ENCODE measurements at regions not wholly inside any gene's neighbourhood (a gene's known extent, or its start where the extent isn't known, plus 50 kb on each side); places are given as distances from the start of the nearest gene placed in this dataset.
A peak's percentile ranks its signal among the peaks of the same experiment; 100 is the strongest.

DNA sequence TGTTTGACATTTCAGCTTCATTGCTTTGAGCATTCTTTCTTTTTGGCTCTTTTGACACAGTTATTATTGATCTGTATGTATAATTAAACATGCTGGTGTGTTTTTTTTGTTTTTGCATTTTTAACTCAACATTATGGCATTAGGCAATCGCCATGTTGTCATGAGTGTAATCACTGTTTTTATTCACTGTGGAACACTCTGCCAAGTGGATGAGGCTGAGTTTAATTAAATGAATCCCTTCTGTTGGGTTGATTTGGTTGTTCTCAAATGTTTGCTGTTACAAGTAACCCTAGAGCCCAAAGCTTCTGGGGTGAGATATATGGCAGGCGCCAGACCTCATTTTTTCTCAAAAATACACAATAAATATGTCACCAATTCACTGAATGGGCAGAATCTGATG is 428.1 kb downstream of the MATN1 start:
- peaks cover 14% of the 10 kb centered on the region for H3K4me1 Mint-ChIP-seq
- H3K9me3 Mint-ChIP-seq = peaks cover 44% of the 10 kb centered on the region
- TF ChIP-seq, protein P1, sequence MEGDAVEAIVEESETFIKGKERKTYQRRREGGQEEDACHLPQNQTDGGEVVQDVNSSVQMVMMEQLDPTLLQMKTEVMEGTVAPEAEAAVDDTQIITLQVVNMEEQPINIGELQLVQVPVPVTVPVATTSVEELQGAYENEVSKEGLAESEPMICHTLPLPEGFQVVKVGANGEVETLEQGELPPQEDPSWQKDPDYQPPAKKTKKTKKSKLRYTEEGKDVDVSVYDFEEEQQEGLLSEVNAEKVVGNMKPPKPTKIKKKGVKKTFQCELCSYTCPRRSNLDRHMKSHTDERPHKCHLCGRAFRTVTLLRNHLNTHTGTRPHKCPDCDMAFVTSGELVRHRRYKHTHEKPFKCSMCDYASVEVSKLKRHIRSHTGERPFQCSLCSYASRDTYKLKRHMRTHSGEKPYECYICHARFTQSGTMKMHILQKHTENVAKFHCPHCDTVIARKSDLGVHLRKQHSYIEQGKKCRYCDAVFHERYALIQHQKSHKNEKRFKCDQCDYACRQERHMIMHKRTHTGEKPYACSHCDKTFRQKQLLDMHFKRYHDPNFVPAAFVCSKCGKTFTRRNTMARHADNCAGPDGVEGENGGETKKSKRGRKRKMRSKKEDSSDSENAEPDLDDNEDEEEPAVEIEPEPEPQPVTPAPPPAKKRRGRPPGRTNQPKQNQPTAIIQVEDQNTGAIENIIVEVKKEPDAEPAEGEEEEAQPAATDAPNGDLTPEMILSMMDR (IDR thresholded peaks at IDR 0.05; ENCODE audit: unreplicated experiment in 3 of 3) = no peak
- H3K27ac Mint-ChIP-seq = no peak overlapping the region
- H3K4me3 Mint-ChIP-seq = no peak overlapping the region
- H3K27me3 Mint-ChIP-seq (ENCODE audit: low read depth) = no peaks in the 10 kb centered on the region
- no peaks in the 10 kb centered on the region for H3K36me3 Mint-ChIP-seq (ENCODE audit: low read depth)

DNA sequence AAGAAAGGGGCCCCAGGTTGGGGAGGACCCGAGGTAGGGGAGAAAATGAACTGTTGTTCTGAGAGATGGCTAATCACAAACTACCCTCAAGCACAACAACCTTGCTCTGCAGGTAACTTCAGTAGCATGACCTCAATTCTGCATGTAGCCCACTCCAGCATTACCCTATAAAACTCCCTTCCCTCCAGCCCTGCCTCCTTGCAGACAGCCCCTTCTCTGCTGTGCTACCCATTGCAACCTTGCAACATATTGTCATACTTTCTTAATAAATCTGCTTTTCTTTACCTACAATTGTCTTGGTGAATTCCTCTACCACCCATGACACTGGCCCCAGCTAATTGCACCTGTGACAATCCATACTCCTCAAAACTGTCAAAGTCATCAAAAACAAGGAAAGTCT is 428.9 kb downstream of the MATN1 start:
- Mint-ChIP-seq H3K9me3 (peaks cover 44% of the 10 kb centered on the region), H3K27ac (no peak overlapping the region), H3K4me1 (peaks cover 18% of the 10 kb centered on the region), H3K27me3 (ENCODE audit: low read depth) (no peaks in the 10 kb centered on the region), H3K36me3 (ENCODE audit: low read depth) (no peaks in the 10 kb centered on the region), H3K4me3 (no peak overlapping the region)
- TF ChIP-seq, protein P1 (IDR thresholded peaks at IDR 0.05; ENCODE audit: unreplicated experiment in 3 of 3) = no peak

DNA sequence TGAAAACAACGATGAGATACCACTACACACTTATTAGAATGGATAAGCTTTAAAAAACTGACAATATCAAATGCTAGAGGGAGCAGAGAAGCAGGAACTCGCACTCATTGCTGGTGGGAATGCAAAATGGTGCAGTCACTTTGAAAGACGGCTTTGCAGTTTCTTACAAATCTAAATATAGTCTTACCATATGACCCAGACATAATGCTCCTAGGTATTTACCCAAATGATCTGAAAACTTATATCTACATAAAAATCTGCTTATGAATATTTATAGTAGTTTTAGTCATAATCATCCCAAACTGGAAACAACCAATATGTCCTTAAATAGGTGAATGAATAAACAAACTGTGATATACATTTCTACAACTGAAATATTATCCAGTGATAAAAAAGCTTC is 430.9 kb downstream of the MATN1 start:
- Mint-ChIP-seq H3K27me3 (ENCODE audit: low read depth) (no peaks in the 10 kb centered on the region), H3K4me3 (no peak overlapping the region)

DNA sequence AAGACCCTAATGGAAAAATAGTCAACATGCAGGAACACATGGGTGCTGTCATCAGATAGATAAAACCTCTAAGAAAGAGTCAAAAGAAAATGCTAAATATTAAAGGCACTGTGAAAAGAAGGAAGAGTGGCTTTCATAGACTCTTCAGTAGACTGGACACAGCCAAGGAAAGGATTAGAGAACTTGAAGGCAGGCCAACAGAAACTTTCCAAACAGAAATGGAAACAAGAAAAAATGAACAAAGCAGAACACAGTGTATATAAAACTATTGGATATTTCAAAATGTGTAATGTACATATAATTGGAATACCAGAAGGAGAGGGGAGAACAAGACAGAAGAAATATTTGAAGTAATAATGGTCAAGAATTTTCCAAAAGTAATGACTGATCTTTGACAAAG is 431.9 kb downstream of the MATN1 start:
- TF ChIP-seq, protein P1 (IDR thresholded peaks at IDR 0.05; ENCODE audit: unreplicated experiment in 3 of 3) = no peak
- Mint-ChIP-seq H3K4me3 (no peak overlapping the region), H3K4me1 (peaks cover 27% of the 10 kb centered on the region), H3K36me3 (ENCODE audit: low read depth) (no peaks in the 10 kb centered on the region), H3K27ac (no peak overlapping the region), H3K27me3 (ENCODE audit: low read depth) (peaks cover 6% of the 10 kb centered on the region), H3K9me3 (peaks cover 34% of the 10 kb centered on the region)

More for the DNA sequence above, 430.9 kb downstream of the MATN1 start:
- H3K9me3 Mint-ChIP-seq = peaks cover 39% of the 10 kb centered on the region
- H3K36me3 Mint-ChIP-seq (ENCODE audit: low read depth) = no peaks in the 10 kb centered on the region
- TF ChIP-seq, protein P1 (IDR thresholded peaks at IDR 0.05; ENCODE audit: unreplicated experiment in 3 of 3) = no peak
- H3K4me1 Mint-ChIP-seq = peaks cover 18% of the 10 kb centered on the region
- no peak overlapping the region for H3K27ac Mint-ChIP-seq

DNA sequence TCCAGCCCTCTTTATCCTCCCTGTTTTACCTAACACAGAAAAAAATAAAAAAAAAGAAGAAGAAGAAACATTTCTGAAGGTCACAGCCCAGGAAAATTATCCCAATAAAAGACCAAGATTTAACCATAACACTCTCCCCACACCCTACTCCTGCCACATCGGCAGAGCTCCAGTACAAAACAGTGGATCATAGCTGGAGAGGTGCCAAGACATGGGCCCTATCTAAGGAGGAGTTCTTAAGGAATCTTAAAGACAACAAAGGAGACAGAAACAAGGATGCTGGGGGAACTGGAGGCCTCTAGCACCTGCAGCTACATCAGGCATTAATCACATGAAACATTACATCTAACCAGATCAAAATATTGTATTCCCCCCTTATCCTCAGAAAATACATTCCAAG is 432.8 kb downstream of the MATN1 start:
- peaks cover 27% of the 10 kb centered on the region for H3K4me1 Mint-ChIP-seq
- no peaks in the 10 kb centered on the region for H3K36me3 Mint-ChIP-seq (ENCODE audit: low read depth)
- TF ChIP-seq, protein P1 (IDR thresholded peaks at IDR 0.05; ENCODE audit: unreplicated experiment in 3 of 3) = no peak
- H3K4me3 Mint-ChIP-seq = no peak overlapping the region
- peaks cover 6% of the 10 kb centered on the region for H3K27me3 Mint-ChIP-seq (ENCODE audit: low read depth)
- H3K9me3 Mint-ChIP-seq = peaks cover 27% of the 10 kb centered on the region
- peak overlapping the region in 2 of 3 experiments; percentile 5 for H3K27ac Mint-ChIP-seq

DNA sequence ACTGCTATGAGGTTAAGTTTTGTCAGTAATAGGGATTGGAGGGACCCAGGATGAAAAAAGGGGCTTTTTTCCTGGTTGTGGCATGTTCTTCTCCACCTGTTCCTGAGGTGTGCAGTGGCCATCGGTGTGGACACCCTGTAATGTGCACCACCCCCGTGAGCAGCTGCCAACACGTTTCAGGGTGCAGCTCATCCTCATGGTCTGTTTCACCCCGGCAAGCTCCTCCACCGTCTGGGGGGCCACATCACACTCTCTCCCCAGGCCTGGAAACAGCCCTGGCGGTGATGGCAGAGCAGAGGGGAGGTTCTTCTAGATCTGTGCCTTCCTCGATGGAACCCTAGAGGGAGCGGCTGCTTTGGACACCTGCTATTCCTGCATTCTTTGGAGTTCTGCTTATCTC is 435.4 kb downstream of the MATN1 start:
- Mint-ChIP-seq H3K27me3 (ENCODE audit: low read depth) (peaks cover 6% of the 10 kb centered on the region), H3K27ac (no peak overlapping the region), H3K4me1 (peaks cover 36% of the 10 kb centered on the region), H3K9me3 (peaks cover 6% of the 10 kb centered on the region), H3K4me3 (no peak overlapping the region), H3K36me3 (ENCODE audit: low read depth) (no peaks in the 10 kb centered on the region)
- TF ChIP-seq, protein P1 (IDR thresholded peaks at IDR 0.05; ENCODE audit: unreplicated experiment in 3 of 3) = no peak
